ENCODE measurements at regions not wholly inside any gene's neighbourhood (a gene's known extent, or its start where the extent isn't known, plus 50 kb on each side); places are given as distances from the start of the nearest gene placed in this dataset.

- no peak for ATAC-seq
- H3K4me3 ChIP-seq = no peak overlapping the region
- no peak for TF ChIP-seq CEBPZ (IDR thresholded peaks at IDR 0.05; ENCODE audit: low read depth, low read length)
- no peak for TF ChIP-seq CHD4 (IDR thresholded peaks at IDR 0.05)
- no peak for TF ChIP-seq ZNF592 (IDR thresholded peaks at IDR 0.05)
- no peak for TF ChIP-seq RCOR1 (conservative IDR thresholded peaks at IDR 0.05; ENCODE audit: low read depth, low read length)
- no peak for TF ChIP-seq YY1 (IDR thresholded peaks at IDR 0.05; ENCODE audit: low read depth, low read length)
- no peak for TF ChIP-seq SP1 (IDR thresholded peaks at IDR 0.05; ENCODE audit: low read depth, low read length)
- TF ChIP-seq POLR2AphosphoS2 (IDR thresholded peaks at IDR 0.05; ENCODE audit: low read depth, low read length) = no peak
- TF ChIP-seq GATAD2B (conservative IDR thresholded peaks at IDR 0.05; ENCODE audit: low read depth) = no peak
- TF ChIP-seq STAT1 (conservative IDR thresholded peaks at IDR 0.05) = no peak
- in situ Hi-C loops (cut with MboI) = no loop called here
- RAD21 ChIA-PET (ENCODE audit: unreplicated experiment) = no interaction called here
- FAIRE-seq = no peak
- H3K4me2 ChIP-seq (ENCODE audit: control insufficient read depth, insufficient read depth) = no peak overlapping the region
- SMC1A ChIA-PET (ENCODE audit: uncharacterized antibody, unreplicated experiment) = no interaction called here
- H3K27me3 ChIP-seq (replicated peaks in 1 of 2; ENCODE audit: control insufficient read depth in 2 of 2, insufficient read depth in 2 of 2, low read length in 1 of 2) = no peaks in the 10 kb centered on the region
- BruUV-seq (replicated peaks) = no TSS peak
- no peak overlapping the region for H3K27ac ChIP-seq (ENCODE audit: control insufficient read depth, insufficient read depth)
- DNase-seq (ENCODE audit: low read depth, low spot score) = no peak
- 49% methylated on average over 4 of the region's 4 CpGs for WGBS (ENCODE audit: insufficient coverage, insufficient replicate concordance, low lambda C conversion rate, missing lambda C conversion rate)
- H3K9me3 ChIP-seq (replicated peaks; ENCODE audit: control insufficient read depth, insufficient read depth, low read length) = no peaks in the 10 kb centered on the region
- H3K36me3 ChIP-seq (ENCODE audit: control insufficient read depth in 2 of 2, insufficient read depth in 2 of 2, low read length in 1 of 2) = no peaks in the 10 kb centered on the region
- H4K20me1 ChIP-seq (ENCODE audit: control insufficient read depth, insufficient read depth) = no peaks in the 10 kb centered on the region
- H3K4me1 ChIP-seq (ENCODE audit: control insufficient read depth, insufficient read depth, low read length) = no peaks in the 10 kb centered on the region
- CTCF ChIA-PET = no interaction called here
- POLR2A ChIA-PET = no interaction called here
- no peak overlapping the region for H2AFZ ChIP-seq (ENCODE audit: control insufficient read depth, low read depth, low read length)
- no peaks in the 10 kb centered on the region for H3K79me2 ChIP-seq (ENCODE audit: control insufficient read depth, insufficient read depth, low read length)
- intact Hi-C loops (cut with micrococcal nuclease; ENCODE audit: unreplicated experiment) = no loop called here
- H3K9ac ChIP-seq (ENCODE audit: control insufficient read depth, insufficient read depth, low read length) = no peak overlapping the region
Observed at GRCh38 chr4:130333241-130333759, 1237.3 kb downstream of the C4orf33 start.

Data from GM12878 (cell line).